CD4-positive, alpha-beta memory T cell (primary cell): ENCODE measurements at regions not wholly inside any gene's neighbourhood (a gene's known extent, or its start where the extent isn't known, plus 50 kb on each side); places are given as distances from the start of the nearest gene placed in this dataset.
"Not testable (repeated sequence)": the region's sequence is repeated elsewhere in the genome, so short reads cannot be mapped to it uniquely, and the experiment has no call there.

Experiments
- CTCF ChIA-PET: fragments of 350-600 bp; sonication (Branson Sonifier 250); formaldehyde crosslinking; loops from one replicate; lab custom pipeline; 2021; ENCODE audit warnings: inconsistent platforms; ENCODE audit not compliant: partially characterized antibody; lab: Charles Lee
- POLR2A ChIA-PET: fragments of 350-600 bp; sonication (Branson Sonifier 250); formaldehyde crosslinking; loops from one replicate; lab custom pipeline; 2021; ENCODE audit not compliant: partially characterized antibody; lab: Charles Lee
- DNase-seq, 5 donors: peaks; one replicate each; pipeline versions ENCODE4 v3.0.0 to v3.0.0-alpha.2; 2020 to 2022; ENCODE audit warnings: mixed read lengths in 1 of 5
- H3K27ac ChIP-seq: one replicate; pipeline ENCODE4 v1.7.0; 2013; ENCODE audit warnings: low read depth, low read length
- H3K27me3 ChIP-seq: 2 replicates; pipeline ENCODE4 v1.7.0; 2013; ENCODE audit warnings: mild to moderate bottlenecking, low read length, moderate library complexity; ENCODE audit not compliant: insufficient read depth
- H3K36me3 ChIP-seq: 2 replicates; pipeline ENCODE4 v1.7.0; 2013; ENCODE audit warnings: mild to moderate bottlenecking, low read length, moderate library complexity; ENCODE audit not compliant: insufficient read depth
- H3K4me1 ChIP-seq: 2 replicates; pipeline ENCODE4 v1.7.0; 2013; ENCODE audit warnings: mild to moderate bottlenecking, low read length, moderate library complexity; ENCODE audit not compliant: insufficient read depth
- H3K4me3 ChIP-seq, 2 donors: one replicate each; pipeline ENCODE4 v1.7.0; 2013; ENCODE audit warnings: low read length in 2 of 2, mild to moderate bottlenecking in 1 of 2
- H3K9me3 ChIP-seq, 2 donors: one replicate each; pipeline ENCODE4 v1.7.0; 2013; ENCODE audit warnings: low read length in 2 of 2, control low read depth in 1 of 2; ENCODE audit not compliant: control insufficient read depth in 1 of 2
- H3K27ac Mint-ChIP-seq, 7 donors: one replicate each; pipeline ENCODE4 v1.8.0; 2020 to 2021; ENCODE audit warnings: mixed read lengths in 7 of 7, mild to moderate bottlenecking in 6 of 7, inconsistent platforms in 3 of 7, moderate library complexity in 3 of 7
- H3K27me3 Mint-ChIP-seq, 2 donors: one replicate each; pipeline ENCODE4 v1.8.0; 2020 to 2021; ENCODE audit warnings: mixed read lengths in 2 of 2
- H3K36me3 Mint-ChIP-seq, 2 donors: one replicate each; pipeline ENCODE4 v1.8.0; 2020 to 2021; ENCODE audit warnings: mixed read lengths in 2 of 2, inconsistent platforms in 1 of 2, mild to moderate bottlenecking in 1 of 2
- H3K4me1 Mint-ChIP-seq, 4 donors: one replicate each; pipeline ENCODE4 v1.8.0; 2020 to 2021; ENCODE audit warnings: mixed read lengths in 4 of 4, mild to moderate bottlenecking in 1 of 4
- H3K4me3 Mint-ChIP-seq, 8 donors: one replicate each; pipeline ENCODE4 v1.8.0; 2020 to 2021; ENCODE audit warnings: mixed read lengths in 8 of 8, mild to moderate bottlenecking in 7 of 8, moderate library complexity in 6 of 8, inconsistent platforms in 3 of 8
- H3K9me3 Mint-ChIP-seq, 8 donors: one replicate each; pipeline ENCODE4 v1.8.0; 2020 to 2021; ENCODE audit warnings: mixed read lengths in 8 of 8, mild to moderate bottlenecking in 5 of 8, inconsistent platforms in 3 of 8, moderate library complexity in 1 of 8
- intact Hi-C: fragments of 100-400 bp; cut with micrococcal nuclease; formaldehyde crosslinking; loops from one replicate; pipeline ENCODE4 v1.15.1; 2023

- Histone ChIP-seq H3K4me1 (peaks cover 48% of the 10 kb centered on the region), H3K9me3 (no peaks in the 10 kb centered on the region), H3K36me3 (no peaks in the 10 kb centered on the region), H3K4me3 (no peak overlapping the region), H3K27me3 (peaks cover 41% of the 10 kb centered on the region), H3K27ac (no peak overlapping the region)
- peaks cover 28 to 54% (median 44%) of the 10 kb centered on the region in 4 donors for H3K4me1 Mint-ChIP-seq
- H3K27ac Mint-ChIP-seq, result peak overlapping the region in 1 of 7 donors; percentile 3
- DNase-seq, result no peak
- H3K4me3 Mint-ChIP-seq, result peak overlapping the region; percentile 18 to 86 (median 73)
- peaks cover 0 to 1% of the 10 kb centered on the region in 2 donors for H3K36me3 Mint-ChIP-seq
- H3K9me3 Mint-ChIP-seq, result peaks cover 0 to 11% (median 0%) of the 10 kb centered on the region in 8 donors
- CTCF ChIA-PET, result no interaction called here
- H3K27me3 Mint-ChIP-seq, result peaks cover 65 to 68% of the 10 kb centered on the region in 2 donors
- POLR2A ChIA-PET, result no interaction called here
- intact Hi-C loops, result no loop called here
Measured at GRCh38 chr7:114084002-114084471, 165.2 kb upstream of the PPP1R3A start.

DNA sequence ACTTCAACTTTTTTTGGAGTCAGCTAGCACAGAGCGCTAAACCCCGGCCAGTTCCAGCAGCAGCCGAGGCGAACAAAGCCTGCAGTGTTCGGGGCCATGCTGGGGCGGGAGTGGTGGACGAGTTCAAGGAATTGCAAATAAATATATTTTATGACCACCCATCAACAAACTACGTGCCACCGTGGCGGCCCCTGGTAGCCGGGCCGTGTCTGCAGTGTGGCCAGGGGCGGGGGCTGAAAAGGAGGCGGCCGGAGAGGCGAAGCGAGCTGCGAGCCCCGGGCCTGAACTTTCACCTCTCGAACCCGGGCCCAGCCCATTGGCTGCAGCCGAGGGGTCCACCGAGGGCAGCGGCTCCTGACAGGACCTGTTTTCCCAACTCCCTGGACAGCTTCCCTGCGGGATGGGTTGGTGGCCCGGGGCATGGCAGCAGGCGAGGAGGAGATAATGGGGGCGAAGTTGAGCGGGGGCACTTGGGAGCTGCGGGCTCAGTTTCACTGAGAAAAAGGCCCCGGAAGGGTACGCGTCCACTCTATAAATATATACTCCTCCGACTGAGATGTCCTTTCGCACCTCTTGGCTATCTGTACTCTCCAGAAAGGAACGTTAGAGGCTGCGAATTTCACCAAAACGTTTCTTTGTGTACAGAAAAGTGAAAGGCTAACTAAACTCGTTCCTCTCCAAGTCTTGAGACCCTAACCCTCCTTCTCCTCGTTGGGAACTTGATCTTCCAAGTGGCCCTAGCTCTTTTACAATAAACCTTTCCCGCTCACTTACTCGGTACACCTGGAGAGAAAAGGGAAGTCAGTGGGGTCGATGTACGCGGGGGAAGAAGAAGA lies 164.6 kb upstream of the PPP1R3A start:
- intact Hi-C loops, result no loop called here
- DNase-seq, result peak in 1 of 5 donors; percentile 0
- H3K4me3 ChIP-seq, result no peak overlapping the region
- ChIA-PET CTCF (no interaction called here), POLR2A (no interaction called here)
- peaks cover 28 to 54% (median 44%) of the 10 kb centered on the region in 4 donors for H3K4me1 Mint-ChIP-seq
- H3K4me1 ChIP-seq, result peaks cover 48% of the 10 kb centered on the region
- H3K9me3 ChIP-seq, result no peaks in the 10 kb centered on the region
- no peak overlapping the region for H3K27ac ChIP-seq
- no peak overlapping the region for H3K27ac Mint-ChIP-seq
- H3K27me3 Mint-ChIP-seq, result peaks cover 63 to 65% of the 10 kb centered on the region in 2 donors
- peaks cover 0 to 11% (median 0%) of the 10 kb centered on the region in 8 donors for H3K9me3 Mint-ChIP-seq
- no peaks in the 10 kb centered on the region for H3K36me3 ChIP-seq
- peaks cover 0 to 1% of the 10 kb centered on the region in 2 donors for H3K36me3 Mint-ChIP-seq
- peak overlapping the region in 7 of 8 donors; percentile 59 to 86 (median 76) for H3K4me3 Mint-ChIP-seq
- peaks cover 41% of the 10 kb centered on the region for H3K27me3 ChIP-seq

DNA sequence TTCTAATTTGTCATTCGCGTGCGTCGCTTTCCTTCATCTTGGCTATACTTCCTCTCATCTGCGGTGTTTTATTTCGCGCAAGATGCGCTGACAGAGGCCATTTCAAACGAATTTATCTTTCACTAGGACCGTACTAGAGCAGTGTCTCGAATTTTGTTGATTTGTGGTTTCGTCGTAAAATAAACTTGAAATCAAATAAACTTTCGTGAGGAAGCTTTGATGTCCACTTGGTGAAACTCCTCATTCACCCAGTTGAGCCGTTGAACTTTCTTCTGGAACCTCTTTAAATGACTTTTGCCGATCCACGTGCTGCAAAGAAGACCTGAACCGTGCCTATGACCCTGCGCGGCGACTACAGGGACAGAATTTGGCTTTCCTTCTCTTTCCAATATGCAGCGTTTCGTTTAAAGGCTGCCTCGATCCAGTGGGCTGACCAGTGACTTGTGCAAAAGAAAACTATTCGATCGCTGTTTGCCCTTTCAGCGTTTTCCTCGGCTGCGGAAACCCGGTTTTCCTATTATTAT lies 163.9 kb upstream of the PPP1R3A start:
- Histone ChIP-seq H3K36me3 (no peaks in the 10 kb centered on the region), H3K9me3 (no peaks in the 10 kb centered on the region), H3K4me1 (peaks cover 48% of the 10 kb centered on the region), H3K27me3 (peaks cover 35% of the 10 kb centered on the region), H3K27ac (no peak overlapping the region), H3K4me3 (no peak overlapping the region)
- Mint-ChIP-seq H3K27ac (no peak overlapping the region), H3K36me3 (peaks cover 0 to 1% of the 10 kb centered on the region in 2 donors), H3K9me3 (peaks cover 0 to 11% (median 0%) of the 10 kb centered on the region in 8 donors), H3K27me3 (peaks cover 58 to 59% of the 10 kb centered on the region in 2 donors), H3K4me1 (peaks cover 28 to 49% (median 39%) of the 10 kb centered on the region in 4 donors), H3K4me3 (peak overlapping the region in 7 of 8 donors; percentile 54 to 86 (median 70))
- DNase-seq, result no peak
- CTCF ChIA-PET, result no interaction called here
- intact Hi-C loops, result loop anchor here (1.0 kb wide), 1 partner anchor 1828 kb away; no protein-coding TSS in a partner anchor
- POLR2A ChIA-PET, result no interaction called here

- intact Hi-C loops, result loop anchor here (1.0 kb wide), 1 partner anchor 1828 kb away; no protein-coding TSS in a partner anchor
- peak in 3 of 5 donors; percentile 34 to 37 (median 35) for DNase-seq
- Mint-ChIP-seq H3K9me3 (peaks cover 0 to 11% (median 0%) of the 10 kb centered on the region in 8 donors), H3K27ac (no peak overlapping the region), H3K36me3 (peaks cover 0 to 1% of the 10 kb centered on the region in 2 donors), H3K4me3 (peak overlapping the region in 1 of 8 donors; percentile 5), H3K4me1 (peaks cover 23 to 40% (median 32%) of the 10 kb centered on the region in 4 donors), H3K27me3 (peaks cover 51 to 53% of the 10 kb centered on the region in 2 donors)
- peaks cover 42% of the 10 kb centered on the region for H3K4me1 ChIP-seq
- no peaks in the 10 kb centered on the region for H3K9me3 ChIP-seq
- H3K27me3 ChIP-seq, result peaks cover 34% of the 10 kb centered on the region
- H3K27ac ChIP-seq, result no peak overlapping the region
- H3K36me3 ChIP-seq, result no peaks in the 10 kb centered on the region
- CTCF ChIA-PET, result interaction anchor here (0.9 kb wide), 1 partner anchor 1769 kb away, joined by 3 read pairs; no protein-coding TSS in a partner anchor
- POLR2A ChIA-PET, result no interaction called here
- H3K4me3 ChIP-seq, result no peak overlapping the region
Measured at GRCh38 chr7:114081606-114082425, 163.0 kb upstream of the PPP1R3A start.

GRCh38 chr7:114077158-114077524 lies 158.3 kb upstream of the PPP1R3A start:
- H3K27me3 ChIP-seq, H3K4me1 Mint-ChIP-seq, intact Hi-C loops, CTCF ChIA-PET, H3K4me1 ChIP-seq, H3K27ac Mint-ChIP-seq, DNase-seq, H3K4me3 Mint-ChIP-seq, POLR2A ChIA-PET, H3K27ac ChIP-seq, H3K4me3 ChIP-seq, H3K36me3 ChIP-seq, H3K36me3 Mint-ChIP-seq, H3K9me3 Mint-ChIP-seq, H3K9me3 ChIP-seq: not testable (repeated sequence)
- peaks cover 22 to 31% of the 10 kb centered on the region in 2 donors for H3K27me3 Mint-ChIP-seq

DNA sequence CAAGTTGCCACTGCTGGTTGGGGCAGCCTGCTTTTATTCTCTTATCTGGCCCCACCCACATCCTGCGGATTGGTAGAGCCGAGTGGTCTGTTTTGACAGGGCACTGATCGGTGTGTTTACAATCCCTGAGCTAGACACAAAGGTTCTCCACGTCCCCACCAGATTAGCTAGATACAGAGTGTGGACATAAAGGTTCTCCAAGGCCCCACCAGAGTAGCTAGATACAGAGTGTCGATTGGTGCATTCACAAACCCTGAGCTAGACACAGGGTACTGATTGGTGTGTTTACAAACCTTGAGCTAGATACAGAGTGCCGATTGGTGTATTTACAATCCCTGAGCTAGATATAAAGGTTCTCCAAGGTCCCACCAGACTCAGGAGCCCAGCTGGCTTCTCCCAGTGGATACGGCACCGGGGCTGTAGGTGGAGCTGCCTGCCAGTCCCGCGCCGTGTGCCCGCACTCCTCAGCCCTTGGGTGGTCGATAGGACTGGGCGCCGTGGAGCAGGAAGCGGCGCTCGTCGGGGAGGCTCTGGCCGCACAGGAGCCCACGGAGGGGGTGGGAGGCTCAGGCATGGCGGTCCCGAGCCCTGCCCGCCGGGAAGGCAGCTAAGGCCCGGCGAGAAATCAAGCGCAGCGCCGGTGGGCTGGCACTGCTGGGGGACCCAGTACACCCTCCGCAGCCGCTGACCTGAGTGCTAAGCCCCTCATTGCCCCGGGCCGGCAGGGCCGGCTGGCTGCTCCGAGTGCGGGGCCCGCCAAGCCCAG lies 157.8 kb upstream of the PPP1R3A start:
- H3K36me3 Mint-ChIP-seq, H3K27ac Mint-ChIP-seq, H3K4me3 ChIP-seq, H3K4me1 Mint-ChIP-seq, H3K36me3 ChIP-seq, H3K4me1 ChIP-seq, H3K27me3 ChIP-seq, DNase-seq, H3K27ac ChIP-seq, H3K4me3 Mint-ChIP-seq, intact Hi-C loops, CTCF ChIA-PET, POLR2A ChIA-PET, H3K9me3 ChIP-seq, H3K9me3 Mint-ChIP-seq: not testable (repeated sequence)
- peaks cover 17 to 26% of the 10 kb centered on the region in 2 donors for H3K27me3 Mint-ChIP-seq
